MM.1S (cell line): ENCODE measurements at regions not wholly inside any gene's neighbourhood (a gene's known extent, or its start where the extent isn't known, plus 50 kb on each side); places are given as distances from the start of the nearest gene placed in this dataset.

Experiments
- EZH2phosphoT487 ChIP-seq: fragments of 300-600 bp; sonication (generic); IDR thresholded peaks from 2 replicates; pipeline ENCODE4 v1.6.1; 2018; ENCODE audit warnings: antibody characterized with exemption, low read length
- TF ChIP-seq, protein P1 (sequence below): fragments of 300-600 bp; sonication (generic); IDR thresholded peaks from 2 replicates; pipeline ENCODE4 v1.5.1; 2016; ENCODE audit warnings: antibody characterized with exemption, low read length, mixed read lengths

DNA sequence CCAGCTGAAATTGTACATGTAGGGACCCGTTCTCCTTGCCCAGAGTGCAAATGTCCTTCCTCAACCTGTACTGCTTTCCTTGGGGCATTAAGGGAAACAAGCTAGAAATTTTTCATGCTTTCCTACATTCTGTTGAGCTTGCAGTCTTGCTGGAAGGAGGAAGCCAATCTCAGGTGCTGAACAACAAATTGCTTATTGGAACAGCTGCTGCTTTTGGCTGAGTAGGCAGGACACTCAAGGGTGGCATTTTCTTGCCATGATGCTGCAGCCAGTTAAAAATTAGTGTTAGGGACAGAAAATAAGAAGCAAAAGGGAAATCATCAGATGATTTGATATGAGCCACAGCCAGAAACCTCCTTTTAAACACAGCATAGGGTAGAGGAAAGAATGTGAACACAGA, 223.7 kb downstream of the QDPR start:
- TF ChIP-seq, protein P1, sequence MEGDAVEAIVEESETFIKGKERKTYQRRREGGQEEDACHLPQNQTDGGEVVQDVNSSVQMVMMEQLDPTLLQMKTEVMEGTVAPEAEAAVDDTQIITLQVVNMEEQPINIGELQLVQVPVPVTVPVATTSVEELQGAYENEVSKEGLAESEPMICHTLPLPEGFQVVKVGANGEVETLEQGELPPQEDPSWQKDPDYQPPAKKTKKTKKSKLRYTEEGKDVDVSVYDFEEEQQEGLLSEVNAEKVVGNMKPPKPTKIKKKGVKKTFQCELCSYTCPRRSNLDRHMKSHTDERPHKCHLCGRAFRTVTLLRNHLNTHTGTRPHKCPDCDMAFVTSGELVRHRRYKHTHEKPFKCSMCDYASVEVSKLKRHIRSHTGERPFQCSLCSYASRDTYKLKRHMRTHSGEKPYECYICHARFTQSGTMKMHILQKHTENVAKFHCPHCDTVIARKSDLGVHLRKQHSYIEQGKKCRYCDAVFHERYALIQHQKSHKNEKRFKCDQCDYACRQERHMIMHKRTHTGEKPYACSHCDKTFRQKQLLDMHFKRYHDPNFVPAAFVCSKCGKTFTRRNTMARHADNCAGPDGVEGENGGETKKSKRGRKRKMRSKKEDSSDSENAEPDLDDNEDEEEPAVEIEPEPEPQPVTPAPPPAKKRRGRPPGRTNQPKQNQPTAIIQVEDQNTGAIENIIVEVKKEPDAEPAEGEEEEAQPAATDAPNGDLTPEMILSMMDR = no peak
- no peak for TF ChIP-seq EZH2phosphoT487
